GM18507 (cell line): ENCODE measurements at regions not wholly inside any gene's neighbourhood (a gene's known extent, or its start where the extent isn't known, plus 50 kb on each side); places are given as distances from the start of the nearest gene placed in this dataset.

Source experiments
- DNase-seq: peaks from one replicate; pipeline ENCODE4 v3.0.0; 2011; ENCODE audit warnings: low read depth; ENCODE audit not compliant: insufficient read length; ENCODE audit errors: extremely low spot score
- FAIRE-seq: peaks from 2 replicates; lab custom pipeline; 2011; peaks lifted over from hg19 to GRCh38; lab: Jason Lieb, UNC

DNA sequence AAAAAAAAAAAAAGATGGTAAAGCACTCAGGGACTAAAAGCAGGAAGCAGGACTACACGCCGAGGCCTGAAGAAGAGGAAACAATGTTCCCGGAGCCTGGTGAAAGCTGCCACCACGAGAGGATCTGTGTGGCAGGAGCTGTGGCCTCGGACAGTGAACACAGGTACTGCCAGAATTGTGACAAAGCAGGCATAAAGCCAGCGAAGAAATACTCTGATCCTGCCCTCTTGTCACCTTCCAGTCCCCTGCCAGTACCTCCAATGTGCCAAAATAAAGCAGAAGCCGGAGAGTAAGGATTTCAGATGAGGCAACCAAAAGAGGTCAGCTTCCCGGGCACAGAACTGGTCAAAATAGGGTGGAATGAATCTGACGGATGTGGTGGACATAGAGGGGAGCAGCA, 211.5 kb upstream of the TARS1 start:
- no peak for FAIRE-seq
- no peak for DNase-seq

GRCh38 chr5:33230467-33231078, 210.2 kb upstream of the TARS1 start:
- no peak for FAIRE-seq

GRCh38 chr5:33231214-33231710, 209.5 kb upstream of the TARS1 start:
- FAIRE-seq: no peak

More at GRCh38 chr5:33230467-33231078, 210.2 kb upstream of the TARS1 start:
- no peak for DNase-seq

GRCh38 chr5:33231935-33232334, 208.8 kb upstream of the TARS1 start:
- DNase-seq (no peak), FAIRE-seq (no peak)

More at GRCh38 chr5:33231214-33231710, 209.5 kb upstream of the TARS1 start:
- no peak for DNase-seq

- DNase-seq (no peak), FAIRE-seq (no peak)
These were observed 207.8 kb upstream of the TARS1 start for GRCh38 chr5:33232731-33233505.

DNA sequence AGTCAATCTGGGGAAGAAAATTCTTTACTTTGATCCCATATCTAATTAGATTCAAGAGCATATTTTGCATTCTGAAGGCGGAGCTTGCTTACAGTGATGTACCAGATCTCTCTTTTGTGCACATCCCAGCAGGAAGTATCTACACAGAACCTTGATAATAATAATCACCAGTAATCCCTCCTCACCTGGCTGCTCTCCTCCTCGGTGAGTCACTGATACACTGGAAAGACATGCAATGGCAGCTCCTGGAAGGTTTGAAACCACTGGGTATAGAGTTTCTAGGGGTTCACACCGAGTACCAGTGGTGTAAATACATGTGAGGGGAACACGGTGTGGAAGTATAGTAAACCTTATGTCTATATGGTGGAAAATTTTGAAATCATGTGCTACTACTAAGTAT, 205.5 kb upstream of the TARS1 start:
- FAIRE-seq (no peak), DNase-seq (no peak)

DNA sequence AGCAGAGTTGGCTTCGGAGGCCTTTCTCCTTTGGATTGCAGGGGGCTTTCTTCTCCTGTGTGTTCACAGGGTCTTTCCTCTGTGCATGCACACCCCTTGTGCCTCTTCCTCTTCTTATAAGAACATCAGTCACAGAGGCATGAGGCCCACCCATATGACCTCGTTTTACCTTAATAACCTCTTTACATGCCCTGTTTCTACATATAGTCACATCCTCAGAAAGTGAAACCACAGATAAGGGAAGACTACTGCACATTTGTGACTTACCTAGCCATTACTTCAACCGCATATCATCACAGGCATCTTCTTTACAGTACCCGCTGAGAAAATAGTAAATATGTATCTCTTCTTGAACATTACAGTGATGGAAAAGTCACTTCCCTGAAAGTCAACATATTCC, 204.9 kb upstream of the TARS1 start:
- FAIRE-seq: no peak
- DNase-seq: no peak

DNA sequence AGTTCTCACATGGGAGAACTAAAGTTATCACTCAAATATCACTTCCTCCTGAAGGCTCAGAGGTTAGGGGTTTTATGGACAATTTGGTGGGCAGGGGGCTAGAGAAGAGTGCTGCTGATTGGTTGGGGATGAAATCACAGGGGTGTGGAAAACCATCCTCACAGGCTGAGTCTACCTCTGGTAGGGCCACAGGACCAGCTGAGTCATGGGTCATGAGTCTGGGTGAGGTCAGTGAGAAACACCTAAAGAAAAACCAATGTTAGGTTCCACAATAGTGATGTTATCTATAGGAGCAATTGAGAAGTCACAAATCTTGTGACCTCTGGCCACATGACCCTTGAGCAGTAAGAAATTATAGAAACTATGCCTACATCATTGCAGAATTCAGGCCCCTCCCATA, 203.3 kb upstream of the TARS1 start:
- FAIRE-seq (no peak), DNase-seq (no peak)

DNA sequence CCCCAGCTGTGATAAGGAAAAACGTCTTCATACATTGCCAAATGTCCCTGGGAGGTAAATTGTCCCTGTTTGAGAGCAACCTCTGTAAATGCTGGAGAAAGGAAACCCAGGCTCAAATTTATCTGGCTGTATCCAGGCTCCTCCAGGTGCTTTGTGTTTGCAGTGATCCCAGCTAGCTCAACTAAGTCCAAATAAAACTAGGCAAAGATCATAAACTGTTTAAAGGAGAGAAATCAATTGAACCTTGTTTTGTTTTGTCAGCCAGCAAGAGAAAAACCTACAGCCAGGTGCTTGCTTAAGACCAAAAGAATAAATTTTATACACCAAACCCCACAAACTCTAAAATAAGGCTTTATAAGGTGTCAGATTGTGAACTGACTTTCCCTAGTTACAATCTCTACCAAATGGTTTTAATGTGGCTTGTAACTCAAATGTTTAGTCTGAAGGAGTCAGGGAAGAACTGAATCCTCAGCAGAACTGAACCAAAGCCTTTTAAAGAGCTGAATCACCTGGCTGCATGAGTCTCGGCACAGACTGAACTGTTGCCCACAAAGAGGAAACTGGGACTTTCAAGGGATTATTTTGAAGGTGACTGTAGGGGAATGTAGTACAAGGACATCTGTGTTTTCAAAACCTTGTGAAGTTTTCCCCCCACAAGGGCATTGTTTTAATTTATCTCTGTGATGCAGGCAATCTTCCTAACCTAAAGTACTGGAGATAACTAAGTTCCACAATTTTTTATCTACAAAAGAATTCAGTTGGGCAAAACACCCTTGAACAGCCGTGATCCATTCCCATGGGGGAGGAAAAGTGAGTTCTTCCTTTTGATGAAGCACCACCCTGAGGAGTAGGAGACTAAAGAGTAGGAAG, 201.7 kb upstream of the TARS1 start:
- no peak for FAIRE-seq

GRCh38 chr5:33240558-33240957, 200.2 kb upstream of the TARS1 start:
- no peak for FAIRE-seq
- DNase-seq: no peak

More for the DNA sequence above, 201.7 kb upstream of the TARS1 start:
- DNase-seq: no peak

GRCh38 chr5:33241802-33242201, 199.0 kb upstream of the TARS1 start:
- FAIRE-seq: no peak

DNA sequence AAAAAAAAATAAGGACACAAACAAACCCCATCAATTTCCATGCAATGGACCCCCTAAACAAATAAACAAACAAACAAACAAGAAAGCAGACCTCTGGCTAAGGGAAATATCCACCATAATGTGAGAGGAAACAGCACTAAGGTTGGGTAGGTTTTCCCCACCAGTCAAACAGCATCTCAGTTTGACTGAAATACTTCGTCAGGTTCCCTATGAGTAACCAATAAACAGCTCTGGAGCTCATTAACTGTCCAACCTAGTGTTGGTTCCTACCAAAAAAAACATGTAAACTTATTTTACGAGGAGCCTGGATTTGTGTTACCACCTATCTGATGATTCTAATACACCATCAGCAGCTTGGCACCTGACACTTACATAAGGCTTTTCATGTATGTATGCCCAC, 198.5 kb upstream of the TARS1 start:
- FAIRE-seq: no peak
- DNase-seq: no peak

More at GRCh38 chr5:33241802-33242201, 199.0 kb upstream of the TARS1 start:
- DNase-seq: no peak

DNA sequence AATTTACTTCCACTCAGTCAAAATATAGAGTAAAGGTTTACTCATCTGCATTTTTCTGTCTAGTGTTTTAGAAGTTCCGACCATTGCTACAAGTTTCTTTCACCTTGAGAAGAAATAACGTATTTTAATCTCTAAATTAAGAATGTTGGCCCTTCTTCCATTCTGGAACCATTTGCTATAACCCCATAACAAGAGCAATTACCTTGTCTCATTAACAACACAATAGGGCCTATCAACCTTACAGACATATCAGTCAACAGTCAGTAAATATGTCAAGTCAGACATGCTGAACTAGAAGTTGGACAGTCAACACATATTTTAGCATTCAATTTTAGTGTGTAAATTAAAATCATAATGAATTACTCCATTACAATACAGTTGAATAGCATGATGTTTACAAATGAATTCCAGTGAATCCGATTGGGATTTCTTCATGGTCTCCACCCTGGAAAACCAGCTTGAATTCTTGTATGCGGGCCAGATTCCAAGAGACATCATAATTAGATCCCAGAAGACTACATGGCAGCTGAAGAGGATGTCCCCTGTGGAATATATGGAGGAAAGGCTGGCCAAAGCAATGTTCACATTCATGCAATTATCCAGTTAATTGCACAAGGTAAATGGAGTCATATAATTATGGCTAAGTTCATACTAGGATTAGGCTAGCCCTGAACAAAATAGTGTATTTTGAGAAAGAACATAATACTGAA, 196.2 kb upstream of the TARS1 start:
- DNase-seq (no peak), FAIRE-seq (no peak)

GRCh38 chr5:33254579-33254978, 186.2 kb upstream of the TARS1 start:
- no peak for DNase-seq
- FAIRE-seq: no peak

DNA sequence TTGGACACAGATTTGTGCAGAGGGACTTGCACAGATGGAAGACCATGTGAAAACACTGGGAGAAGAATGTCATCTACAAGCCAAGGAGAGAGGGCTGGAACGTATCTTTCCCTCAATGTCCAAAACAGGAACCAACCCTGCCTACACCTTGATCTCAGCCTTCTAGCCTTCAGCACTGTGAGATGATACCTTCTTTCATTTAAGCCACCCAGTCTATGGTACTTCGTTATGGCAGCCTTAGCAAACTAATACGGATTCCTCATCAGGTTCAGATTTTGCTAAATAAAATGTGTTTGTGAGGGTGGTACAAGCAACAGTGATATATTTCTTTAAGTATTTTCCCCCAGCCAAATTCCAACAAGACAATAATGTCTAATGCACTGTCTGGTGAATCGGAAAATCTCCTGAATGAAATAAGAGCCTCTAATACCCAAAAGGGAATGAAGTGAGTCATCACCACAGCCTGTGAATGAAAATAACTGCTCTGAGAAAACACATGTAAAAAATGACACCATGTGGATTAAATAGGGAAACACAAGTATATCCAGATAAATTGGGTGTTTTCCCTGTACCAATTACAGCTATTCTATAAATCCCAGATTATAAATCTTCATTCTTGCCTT, 182.8 kb upstream of the TARS1 start:
- DNase-seq (no peak), FAIRE-seq (no peak)

GRCh38 chr5:33258553-33258952, 182.2 kb upstream of the TARS1 start:
- no peak for DNase-seq
- no peak for FAIRE-seq

- FAIRE-seq: no peak
These were observed 180.7 kb upstream of the TARS1 start for GRCh38 chr5:33260098-33260497.

GRCh38 chr5:33261305-33261704, 179.5 kb upstream of the TARS1 start:
- no peak for DNase-seq

More at GRCh38 chr5:33260098-33260497, 180.7 kb upstream of the TARS1 start:
- DNase-seq: no peak

DNA sequence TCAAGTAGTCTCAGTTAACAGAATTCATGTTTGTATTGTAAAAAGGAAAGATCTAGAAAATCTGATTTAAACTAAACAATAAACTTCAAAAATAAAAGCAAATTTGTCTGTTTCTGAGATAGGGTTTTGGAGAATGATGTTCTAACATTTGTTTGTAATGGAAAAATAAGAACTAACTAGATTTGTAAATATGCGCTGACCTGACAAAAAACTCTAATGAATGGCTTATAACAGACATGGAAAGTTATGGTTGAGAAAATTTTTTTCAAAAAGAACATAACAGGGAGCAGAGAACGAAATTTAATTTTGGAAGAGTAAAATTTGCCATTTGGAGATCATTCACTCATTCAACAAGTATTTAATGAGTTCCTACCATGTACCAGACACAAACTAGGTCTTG, 179.0 kb upstream of the TARS1 start:
- DNase-seq (no peak), FAIRE-seq (no peak)

More at GRCh38 chr5:33261305-33261704, 179.5 kb upstream of the TARS1 start:
- no peak for FAIRE-seq
